WTC11 (cell line): ENCODE measurements at regions not wholly inside any gene's neighbourhood (a gene's known extent, or its start where the extent isn't known, plus 50 kb on each side); places are given as distances from the start of the nearest gene placed in this dataset.

Experiments used
- ATAC-seq: fragments of 200-7000 bp; cut with Tn5 transposase; 2 replicates; pipeline ENCODE4 v1.10.0; 2021; ENCODE audit warnings: mild to moderate bottlenecking, moderate library complexity
- CTCF ChIA-PET: fragments of 300-600 bp; sonication (Branson Sonifier 250); formaldehyde crosslinking; loops from one replicate; lab custom pipeline; 2021; ENCODE audit warnings: antibody characterized with exemption; lab: Charles Lee
- POLR2A ChIA-PET: fragments of 350-600 bp; sonication (Branson Sonifier 250); formaldehyde crosslinking; loops from one replicate; lab custom pipeline; 2021; ENCODE audit warnings: antibody characterized with exemption; lab: Charles Lee
- DNase-seq: peaks from one replicate; pipeline ENCODE4 v3.0.0; 2021; ENCODE audit warnings: low spot score
- H3K27ac Mint-ChIP-seq: 2 replicates; pipeline ENCODE4 v1.8.0; 2021; ENCODE audit warnings: mixed read lengths
- H3K27me3 Mint-ChIP-seq: 2 replicates; pipeline ENCODE4 v1.8.0; 2021; ENCODE audit warnings: low read depth, mild to moderate bottlenecking, moderate library complexity, mixed read lengths
- H3K36me3 Mint-ChIP-seq: 2 replicates; pipeline ENCODE4 v1.8.0; 2021; ENCODE audit warnings: mixed read lengths
- H3K4me1 Mint-ChIP-seq: 2 replicates; pipeline ENCODE4 v1.8.0; 2022; ENCODE audit warnings: mixed read lengths
- H3K4me3 Mint-ChIP-seq: 2 replicates; pipeline ENCODE4 v1.8.0; 2021; ENCODE audit warnings: mild to moderate bottlenecking, moderate library complexity, mixed read lengths
- H3K9me3 Mint-ChIP-seq: 2 replicates; pipeline ENCODE4 v1.8.0; 2021; ENCODE audit warnings: mixed read lengths
- CBFB ChIP-seq: sonication (generic); formaldehyde crosslinking; IDR thresholded peaks from 2 replicates; pipeline ENCODE4 v1.8.1; 2022; ENCODE audit warnings: mild to moderate bottlenecking, low read depth, missing genetic modification reagents
- CREB1 ChIP-seq: sonication (generic); formaldehyde crosslinking; IDR thresholded peaks from 2 replicates; pipeline ENCODE4 v1.8.0; 2023; ENCODE audit warnings: mild to moderate bottlenecking, missing genetic modification reagents
- CREM ChIP-seq: sonication (generic); formaldehyde crosslinking; IDR thresholded peaks from 2 replicates; pipeline ENCODE4 v1.8.1; 2022; ENCODE audit warnings: mild to moderate bottlenecking, missing genetic modification reagents, moderate library complexity
- FOXK1 ChIP-seq: sonication (generic); formaldehyde crosslinking; IDR thresholded peaks from 2 replicates; pipeline ENCODE4 v1.8.0; 2022; ENCODE audit warnings: mild to moderate bottlenecking, moderate library complexity, missing genetic modification reagents
- FOXP1 ChIP-seq: sonication (generic); formaldehyde crosslinking; IDR thresholded peaks from 2 replicates; pipeline ENCODE4 v1.8.0; 2022; ENCODE audit warnings: missing genetic modification reagents, mild to moderate bottlenecking, moderate library complexity, borderline replicate concordance
- JAZF1 ChIP-seq: fragments of 250-450 bp; sonication (Bioruptor Pico); IDR thresholded peaks from 2 replicates; pipeline ENCODE4 v1.9.0; 2021; ENCODE audit warnings: moderate library complexity, mild to moderate bottlenecking, inconsistent platforms
- KAT7 ChIP-seq: sonication (generic); formaldehyde crosslinking; IDR thresholded peaks from 2 replicates; pipeline ENCODE4 v1.8.1; 2023; ENCODE audit warnings: missing genetic modification reagents, mild to moderate bottlenecking, borderline replicate concordance
- MLX ChIP-seq: sonication (generic); formaldehyde crosslinking; IDR thresholded peaks from 2 replicates; pipeline ENCODE4 v1.8.1; 2023; ENCODE audit warnings: mild to moderate bottlenecking, missing genetic modification reagents, moderate library complexity
- MYBL2 ChIP-seq: sonication (generic); formaldehyde crosslinking; IDR thresholded peaks from 2 replicates; pipeline ENCODE4 v1.8.1; 2023; ENCODE audit warnings: mild to moderate bottlenecking, moderate library complexity, missing genetic modification reagents
- NFYB ChIP-seq: sonication (generic); formaldehyde crosslinking; conservative IDR thresholded peaks from 2 replicates; pipeline ENCODE4 v1.8.0; 2022; ENCODE audit warnings: low read depth, missing genetic modification reagents
- PRDM15 ChIP-seq: sonication (generic); formaldehyde crosslinking; IDR thresholded peaks from 2 replicates; pipeline ENCODE4 v1.8.0; 2022; ENCODE audit warnings: missing genetic modification reagents
- PRRX2 ChIP-seq: fragments of 250-450 bp; sonication (Bioruptor Pico); IDR thresholded peaks from 2 replicates; pipeline ENCODE4 v1.8.0; 2021; ENCODE audit warnings: mild to moderate bottlenecking
- TCF7 ChIP-seq: sonication (generic); formaldehyde crosslinking; IDR thresholded peaks from 2 replicates; pipeline ENCODE4 v1.8.0; 2022; ENCODE audit warnings: mild to moderate bottlenecking, low read depth, missing genetic modification reagents, moderate library complexity
- USF2 ChIP-seq: sonication (generic); formaldehyde crosslinking; IDR thresholded peaks from 2 replicates; pipeline ENCODE4 v1.8.1; 2023; ENCODE audit warnings: mild to moderate bottlenecking, missing genetic modification reagents, moderate library complexity
- ZNF423 ChIP-seq: fragments of 250-450 bp; sonication (Bioruptor Pico); IDR thresholded peaks from 2 replicates; pipeline ENCODE4 v2.1.2; 2022; ENCODE audit warnings: mild to moderate bottlenecking, moderate library complexity
- ZNF671 ChIP-seq: fragments of 250-450 bp; sonication (Bioruptor Pico); IDR thresholded peaks from 2 replicates; pipeline ENCODE4 v1.8.0; 2021; ENCODE audit warnings: mild to moderate bottlenecking
- TF ChIP-seq, protein P1 (sequence below): sonication (generic); formaldehyde crosslinking; IDR thresholded peaks from 2 replicates; pipeline ENCODE4 v1.8.1; 2022; ENCODE audit warnings: mild to moderate bottlenecking, missing genetic modification reagents, moderate library complexity, borderline replicate concordance
- TF ChIP-seq, protein P2 (sequence below): sonication (generic); formaldehyde crosslinking; IDR thresholded peaks from 2 replicates; pipeline ENCODE4 v1.8.1; 2022; ENCODE audit warnings: mild to moderate bottlenecking, moderate library complexity, missing genetic modification reagents

DNA sequence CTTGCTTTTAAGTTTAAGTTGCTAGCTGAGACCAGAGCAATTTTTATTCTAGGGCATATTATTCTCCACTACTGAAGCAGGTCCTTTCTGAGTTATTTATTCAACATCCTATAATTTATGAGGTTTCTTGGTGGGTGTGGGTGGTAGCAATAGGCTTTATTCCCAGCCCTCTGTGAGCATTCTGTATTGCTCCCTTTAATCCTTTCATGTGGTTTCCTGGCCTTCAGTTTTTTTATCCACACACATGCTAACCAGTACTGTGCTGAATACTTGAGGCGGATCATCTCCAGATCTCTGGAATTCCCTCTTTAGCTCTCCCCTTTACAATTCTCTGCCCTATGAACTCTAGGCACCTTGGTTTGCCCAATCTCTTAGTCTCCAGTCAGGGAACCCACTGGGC, 91.8 kb upstream of the GLRA1 start:
- no peak overlapping the region for H3K27ac Mint-ChIP-seq

GRCh38 chr5:152007653-152008335, 83.1 kb upstream of the GLRA1 start:
- H3K4me1 Mint-ChIP-seq: peaks cover 14% of the 10 kb centered on the region
- H3K4me3 Mint-ChIP-seq: no peak overlapping the region
- no peak for TF ChIP-seq USF2 (CRISPR knock-in tag)
- TF ChIP-seq, protein P1, sequence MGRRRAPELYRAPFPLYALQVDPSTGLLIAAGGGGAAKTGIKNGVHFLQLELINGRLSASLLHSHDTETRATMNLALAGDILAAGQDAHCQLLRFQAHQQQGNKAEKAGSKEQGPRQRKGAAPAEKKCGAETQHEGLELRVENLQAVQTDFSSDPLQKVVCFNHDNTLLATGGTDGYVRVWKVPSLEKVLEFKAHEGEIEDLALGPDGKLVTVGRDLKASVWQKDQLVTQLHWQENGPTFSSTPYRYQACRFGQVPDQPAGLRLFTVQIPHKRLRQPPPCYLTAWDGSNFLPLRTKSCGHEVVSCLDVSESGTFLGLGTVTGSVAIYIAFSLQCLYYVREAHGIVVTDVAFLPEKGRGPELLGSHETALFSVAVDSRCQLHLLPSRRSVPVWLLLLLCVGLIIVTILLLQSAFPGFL (CRISPR knock-in tag): no peak
- TF ChIP-seq, protein P2, sequence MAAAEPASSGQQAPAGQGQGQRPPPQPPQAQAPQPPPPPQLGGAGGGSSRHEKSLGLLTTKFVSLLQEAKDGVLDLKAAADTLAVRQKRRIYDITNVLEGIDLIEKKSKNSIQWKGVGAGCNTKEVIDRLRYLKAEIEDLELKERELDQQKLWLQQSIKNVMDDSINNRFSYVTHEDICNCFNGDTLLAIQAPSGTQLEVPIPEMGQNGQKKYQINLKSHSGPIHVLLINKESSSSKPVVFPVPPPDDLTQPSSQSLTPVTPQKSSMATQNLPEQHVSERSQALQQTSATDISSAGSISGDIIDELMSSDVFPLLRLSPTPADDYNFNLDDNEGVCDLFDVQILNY (CRISPR knock-in tag): no peak
- TF ChIP-seq CREM (CRISPR knock-in tag): no peak
- no peak for TF ChIP-seq TCF7 (CRISPR knock-in tag)
- no peak for TF ChIP-seq CBFB
- TF ChIP-seq ZNF423 (CRISPR knock-in tag): no peak
- no peak for TF ChIP-seq FOXP1 (CRISPR knock-in tag)
- no peak for TF ChIP-seq CREB1
- TF ChIP-seq ZNF671 (CRISPR knock-in tag): no peak
- TF ChIP-seq KAT7: no peak
- no peak for TF ChIP-seq MLX (CRISPR knock-in tag)
- no peak for TF ChIP-seq PRDM15 (CRISPR knock-in tag)
- no peak for TF ChIP-seq PRRX2 (CRISPR knock-in tag)
- no peak for TF ChIP-seq FOXK1 (CRISPR knock-in tag)
- H3K9me3 Mint-ChIP-seq: no peaks in the 10 kb centered on the region
- H3K36me3 Mint-ChIP-seq: no peaks in the 10 kb centered on the region
- no peak overlapping the region for H3K27ac Mint-ChIP-seq
- ATAC-seq: peak; percentile 92
- ChIA-PET POLR2A (no interaction called here), CTCF (interaction anchor here (1.1 to 2.1 kb wide), 2 partner anchors 83 to 135 kb away, joined by 3 to 4 read pairs; partner anchors contain the start of gene GLRA1)
- DNase-seq: no peak
- no peaks in the 10 kb centered on the region for H3K27me3 Mint-ChIP-seq

More for the DNA sequence above, 91.8 kb upstream of the GLRA1 start:
- Mint-ChIP-seq H3K9me3 (peaks cover 8% of the 10 kb centered on the region), H3K36me3 (no peaks in the 10 kb centered on the region), H3K4me1 (no peaks in the 10 kb centered on the region), H3K27me3 (no peaks in the 10 kb centered on the region; the same call in 1 of the 2 replicates), H3K4me3 (no peak overlapping the region)
- TF ChIP-seq NFYB (no peak), ZNF423 (CRISPR knock-in tag) (no peak), JAZF1 (no peak), MYBL2 (no peak)
- ChIA-PET CTCF (no interaction called here), POLR2A (no interaction called here)
- ATAC-seq: no peak
- DNase-seq: no peak
